ENCODE measurements at regions not wholly inside any gene's neighbourhood (a gene's known extent, or its start where the extent isn't known, plus 50 kb on each side); places are given as distances from the start of the nearest gene placed in this dataset.
A peak's percentile ranks its signal among the peaks of the same experiment; 100 is the strongest.

DNA sequence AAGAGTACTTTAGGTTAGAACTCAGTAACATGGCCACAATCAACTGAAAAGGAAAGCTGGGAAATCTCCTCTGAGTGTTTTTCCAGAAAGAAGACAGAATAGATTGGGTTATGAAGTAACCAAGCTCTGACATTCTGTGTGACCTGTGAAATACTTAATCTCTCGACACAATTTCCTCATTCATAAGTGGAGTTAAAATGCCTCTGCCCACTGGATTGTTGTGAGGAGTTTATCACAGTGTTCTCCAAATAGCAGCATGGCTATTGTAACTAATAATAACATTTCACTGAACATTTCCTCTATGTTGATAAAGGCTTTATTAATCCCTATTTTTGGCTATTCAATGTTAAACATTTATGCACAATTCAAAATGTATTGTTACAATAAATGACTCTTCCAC, 311.0 kb downstream of the GABRB2 start:
- no peaks in the 10 kb centered on the region for H3K27me3 Mint-ChIP-seq
- H3K27ac Mint-ChIP-seq, result no peak overlapping the region
- H3K4me3 Mint-ChIP-seq, result no peak overlapping the region
- H3K9me3 Mint-ChIP-seq, result peaks cover 3% of the 10 kb centered on the region
- H3K4me1 Mint-ChIP-seq, result no peaks in the 10 kb centered on the region
- H3K36me3 Mint-ChIP-seq, result no peaks in the 10 kb centered on the region
- ATAC-seq, result no peak

DNA sequence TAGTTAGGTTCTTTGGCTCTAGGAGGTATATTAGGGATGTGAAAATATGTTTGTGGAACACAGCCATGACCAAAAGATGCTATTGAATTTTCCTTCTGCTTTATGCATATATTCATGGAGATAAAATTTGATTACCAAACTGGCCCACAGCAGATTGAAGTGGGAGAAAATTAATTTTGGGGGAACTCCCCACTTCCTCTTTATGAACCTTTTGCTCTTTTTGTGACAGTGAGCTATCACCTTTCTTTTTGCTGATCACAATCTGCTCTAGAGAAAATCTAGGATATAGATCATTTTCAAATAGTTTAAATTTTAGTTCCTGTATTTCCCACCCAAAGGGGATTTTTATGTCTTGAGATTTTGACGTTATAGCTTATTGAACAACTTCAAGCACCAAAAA, 313.0 kb downstream of the GABRB2 start:
- H3K4me1 Mint-ChIP-seq, result no peaks in the 10 kb centered on the region
- no peaks in the 10 kb centered on the region for H3K9me3 Mint-ChIP-seq
- no peaks in the 10 kb centered on the region for H3K36me3 Mint-ChIP-seq
- no peak overlapping the region for H3K4me3 Mint-ChIP-seq
- H3K27me3 Mint-ChIP-seq, result no peaks in the 10 kb centered on the region
- no peak overlapping the region for H3K27ac Mint-ChIP-seq
- ATAC-seq, result no peak

GRCh38 chr5:161230221-161230620, 316.3 kb downstream of the GABRB2 start:
- ATAC-seq, result peak; percentile 41
- H3K4me1 Mint-ChIP-seq, result no peaks in the 10 kb centered on the region
- H3K9me3 Mint-ChIP-seq, result no peaks in the 10 kb centered on the region
- no peaks in the 10 kb centered on the region for H3K27me3 Mint-ChIP-seq
- H3K4me3 Mint-ChIP-seq, result no peak overlapping the region
- H3K27ac Mint-ChIP-seq, result no peak overlapping the region
- H3K36me3 Mint-ChIP-seq, result no peaks in the 10 kb centered on the region

GRCh38 chr5:161219816-161220215, 326.7 kb downstream of the GABRB2 start:
- H3K27me3 Mint-ChIP-seq, result no peaks in the 10 kb centered on the region
- no peak overlapping the region for H3K27ac Mint-ChIP-seq
- no peaks in the 10 kb centered on the region for H3K36me3 Mint-ChIP-seq
- H3K9me3 Mint-ChIP-seq, result peaks cover 3% of the 10 kb centered on the region
- no peak overlapping the region for H3K4me3 Mint-ChIP-seq
- no peaks in the 10 kb centered on the region for H3K4me1 Mint-ChIP-seq
- no peak for ATAC-seq

DNA sequence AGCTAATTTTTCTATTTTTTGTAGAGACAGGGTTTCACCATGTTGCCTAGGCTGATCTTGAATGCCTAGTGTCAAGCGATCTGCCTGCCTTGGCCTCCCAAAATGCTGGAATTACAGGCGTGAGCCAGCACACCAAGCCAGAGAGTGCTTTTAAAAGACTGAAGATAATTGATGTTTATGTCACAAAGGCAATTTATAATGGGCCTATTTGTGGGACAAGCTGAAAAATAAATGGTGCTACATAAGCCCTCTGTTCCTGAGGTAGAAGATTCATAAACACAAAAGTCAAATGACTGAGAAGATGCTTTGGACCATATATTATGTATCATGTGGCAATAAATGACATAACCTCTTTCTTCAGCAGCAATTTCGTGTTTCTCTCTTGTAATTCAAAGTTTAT, 329.6 kb downstream of the GABRB2 start:
- no peak for ATAC-seq
- Mint-ChIP-seq H3K27me3 (no peaks in the 10 kb centered on the region), H3K27ac (no peak overlapping the region), H3K36me3 (no peaks in the 10 kb centered on the region), H3K4me3 (no peak overlapping the region), H3K9me3 (peaks cover 6% of the 10 kb centered on the region), H3K4me1 (no peaks in the 10 kb centered on the region)

- no peak for ATAC-seq
- no peak overlapping the region for H3K4me3 Mint-ChIP-seq
These were observed 334.3 kb downstream of the GABRB2 start for GRCh38 chr5:161212123-161212712.

DNA sequence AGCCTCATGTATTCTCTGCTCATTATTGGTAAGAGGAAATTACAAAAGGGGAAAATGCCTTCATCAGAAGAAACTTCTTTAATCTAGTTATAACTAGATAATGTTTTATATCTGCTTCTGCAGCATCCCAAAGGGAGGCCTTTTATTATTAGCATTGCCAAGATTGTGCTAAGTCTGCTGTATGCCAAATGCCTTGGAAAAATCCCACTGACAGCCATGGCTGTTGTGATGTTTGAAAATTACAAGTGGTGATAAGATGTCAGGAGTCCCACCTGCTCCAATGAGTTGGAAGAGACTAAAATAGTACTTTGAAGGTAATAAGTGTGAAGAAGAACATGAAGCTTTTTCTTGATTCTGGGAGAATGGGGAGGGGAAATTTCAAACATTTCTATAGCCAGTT, 345.0 kb downstream of the GABRB2 start:
- H3K27me3 Mint-ChIP-seq, result no peaks in the 10 kb centered on the region
- H3K4me1 Mint-ChIP-seq, result no peaks in the 10 kb centered on the region
- ATAC-seq, result no peak
- peaks cover 2% of the 10 kb centered on the region for H3K9me3 Mint-ChIP-seq
- no peaks in the 10 kb centered on the region for H3K36me3 Mint-ChIP-seq
- no peak overlapping the region for H3K4me3 Mint-ChIP-seq
- no peak overlapping the region for H3K27ac Mint-ChIP-seq

More at GRCh38 chr5:161212123-161212712, 334.3 kb downstream of the GABRB2 start:
- H3K27me3 Mint-ChIP-seq, result no peaks in the 10 kb centered on the region
- no peak overlapping the region for H3K27ac Mint-ChIP-seq
- no peaks in the 10 kb centered on the region for H3K36me3 Mint-ChIP-seq
- no peaks in the 10 kb centered on the region for H3K4me1 Mint-ChIP-seq
- H3K9me3 Mint-ChIP-seq, result peaks cover 6% of the 10 kb centered on the region

GRCh38 chr5:161190778-161191177, 338.8 kb upstream of the ATP10B start:
- H3K9me3 Mint-ChIP-seq, result no peaks in the 10 kb centered on the region
- H3K27ac Mint-ChIP-seq, result no peak overlapping the region
- ATAC-seq, result no peak

DNA sequence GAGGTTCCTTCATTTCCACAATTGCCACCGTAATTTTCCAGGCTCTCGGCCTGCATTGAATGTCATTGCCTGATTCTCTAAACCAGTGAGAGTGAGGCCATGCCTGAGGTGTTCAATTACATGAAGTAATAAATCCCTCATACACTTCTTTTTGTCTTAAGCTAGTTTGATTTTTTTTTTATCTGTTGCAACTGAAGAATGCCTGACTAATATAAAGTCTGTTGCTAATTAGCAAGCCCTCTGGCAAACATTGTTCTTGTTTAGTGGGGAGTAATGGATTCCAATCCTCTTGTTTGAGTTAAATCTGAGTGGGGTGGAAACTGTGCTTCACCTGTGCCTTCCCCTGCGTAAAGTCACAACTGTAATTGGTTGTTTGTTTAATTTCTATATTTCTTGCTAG, 338.1 kb upstream of the ATP10B start:
- Mint-ChIP-seq H3K27me3 (no peaks in the 10 kb centered on the region), H3K36me3 (no peaks in the 10 kb centered on the region), H3K4me3 (no peak overlapping the region), H3K27ac (no peak overlapping the region), H3K4me1 (no peaks in the 10 kb centered on the region), H3K9me3 (no peaks in the 10 kb centered on the region)
- ATAC-seq, result no peak

More at GRCh38 chr5:161190778-161191177, 338.8 kb upstream of the ATP10B start:
- H3K4me3 Mint-ChIP-seq, result no peak overlapping the region
- H3K4me1 Mint-ChIP-seq, result no peaks in the 10 kb centered on the region
- no peaks in the 10 kb centered on the region for H3K27me3 Mint-ChIP-seq
- no peaks in the 10 kb centered on the region for H3K36me3 Mint-ChIP-seq

DNA sequence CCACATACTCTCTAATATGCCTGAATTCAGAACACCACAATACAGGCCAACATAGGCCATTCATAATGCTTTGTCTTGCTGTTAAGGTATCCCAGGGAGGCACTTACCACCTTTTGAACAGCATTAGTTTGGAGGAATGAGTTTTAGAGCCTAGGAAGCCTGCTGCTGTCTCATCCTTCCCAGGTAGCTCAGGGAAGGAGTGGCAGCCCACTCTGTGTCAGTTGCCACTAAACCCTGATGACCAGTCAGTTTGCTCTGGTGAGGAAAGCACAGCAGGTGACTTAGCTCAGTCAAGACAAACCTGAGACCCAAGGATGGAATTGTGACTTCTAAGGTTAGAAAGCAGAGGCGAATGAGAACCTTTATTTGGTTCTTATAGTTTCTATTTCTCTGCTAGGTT, 337.4 kb upstream of the ATP10B start:
- no peaks in the 10 kb centered on the region for H3K4me1 Mint-ChIP-seq
- H3K36me3 Mint-ChIP-seq, result no peaks in the 10 kb centered on the region
- no peak overlapping the region for H3K27ac Mint-ChIP-seq
- no peaks in the 10 kb centered on the region for H3K9me3 Mint-ChIP-seq
- no peaks in the 10 kb centered on the region for H3K27me3 Mint-ChIP-seq
- ATAC-seq, result no peak
- H3K4me3 Mint-ChIP-seq, result no peak overlapping the region

- no peaks in the 10 kb centered on the region for H3K4me1 Mint-ChIP-seq
- no peaks in the 10 kb centered on the region for H3K27me3 Mint-ChIP-seq
- no peak overlapping the region for H3K27ac Mint-ChIP-seq
- ATAC-seq, result no peak
- H3K36me3 Mint-ChIP-seq, result no peaks in the 10 kb centered on the region
- H3K4me3 Mint-ChIP-seq, result no peak overlapping the region
- no peaks in the 10 kb centered on the region for H3K9me3 Mint-ChIP-seq
These were observed 331.5 kb upstream of the ATP10B start for GRCh38 chr5:161183559-161183958.

DNA sequence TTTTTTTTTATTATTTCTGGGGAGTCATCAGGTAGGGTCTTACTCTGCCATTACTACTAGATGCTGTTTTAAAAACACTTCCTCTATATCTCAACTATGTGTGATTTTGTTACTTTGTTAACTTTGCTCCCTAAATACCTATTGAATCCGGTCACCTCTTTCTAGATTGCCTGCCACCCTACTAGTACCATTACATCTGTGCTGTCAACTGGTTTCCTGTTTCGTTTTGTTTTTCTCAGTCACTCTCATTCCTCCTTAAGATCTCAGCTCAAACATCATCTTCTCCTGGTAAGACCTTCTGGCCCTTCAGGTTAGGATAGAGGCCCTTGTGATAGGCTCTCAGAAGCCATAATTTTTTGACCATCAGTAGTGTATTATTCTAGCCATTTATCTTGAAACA, 324.2 kb upstream of the ATP10B start:
- H3K9me3 Mint-ChIP-seq, result no peaks in the 10 kb centered on the region
- H3K27ac Mint-ChIP-seq, result no peak overlapping the region
- H3K4me1 Mint-ChIP-seq, result no peaks in the 10 kb centered on the region
- ATAC-seq, result no peak
- H3K36me3 Mint-ChIP-seq, result no peaks in the 10 kb centered on the region
- H3K27me3 Mint-ChIP-seq, result no peaks in the 10 kb centered on the region
- H3K4me3 Mint-ChIP-seq, result no peak overlapping the region

DNA sequence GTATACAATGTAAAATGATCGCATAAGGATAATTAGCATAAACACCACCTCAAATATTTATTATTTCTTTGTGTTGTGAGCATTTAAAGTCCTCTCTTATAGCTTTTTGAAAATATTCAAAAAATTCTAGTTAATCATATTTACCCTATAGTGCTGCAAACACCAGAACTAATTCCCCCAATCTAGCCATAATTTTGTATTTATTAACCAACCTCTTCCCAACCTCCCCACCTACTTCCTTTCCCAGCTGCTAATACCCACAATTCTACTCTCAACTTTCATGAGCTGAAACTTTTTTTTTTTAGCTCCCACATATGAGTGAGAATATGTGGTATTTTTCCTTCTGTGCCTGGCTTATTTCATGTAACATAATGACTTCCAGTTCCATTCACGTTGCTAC, 317.8 kb upstream of the ATP10B start:
- ATAC-seq, result no peak
- Mint-ChIP-seq H3K27ac (no peak overlapping the region), H3K36me3 (no peaks in the 10 kb centered on the region), H3K4me1 (no peaks in the 10 kb centered on the region), H3K27me3 (no peaks in the 10 kb centered on the region), H3K4me3 (no peak overlapping the region), H3K9me3 (no peaks in the 10 kb centered on the region)

- no peak overlapping the region for H3K27ac Mint-ChIP-seq
- no peaks in the 10 kb centered on the region for H3K36me3 Mint-ChIP-seq
- ATAC-seq, result no peak
- no peaks in the 10 kb centered on the region for H3K4me1 Mint-ChIP-seq
- no peaks in the 10 kb centered on the region for H3K27me3 Mint-ChIP-seq
- no peaks in the 10 kb centered on the region for H3K9me3 Mint-ChIP-seq
- H3K4me3 Mint-ChIP-seq, result no peak overlapping the region
These were observed 315.2 kb upstream of the ATP10B start for GRCh38 chr5:161167016-161167767.

- Mint-ChIP-seq H3K9me3 (no peaks in the 10 kb centered on the region), H3K4me1 (no peaks in the 10 kb centered on the region), H3K27ac (no peak overlapping the region), H3K27me3 (no peaks in the 10 kb centered on the region), H3K36me3 (no peaks in the 10 kb centered on the region), H3K4me3 (no peak overlapping the region)
- no peak for ATAC-seq
These were observed 314.1 kb upstream of the ATP10B start for GRCh38 chr5:161165998-161166660.

- Mint-ChIP-seq H3K4me1 (no peaks in the 10 kb centered on the region), H3K36me3 (no peaks in the 10 kb centered on the region), H3K4me3 (no peak overlapping the region), H3K27me3 (no peaks in the 10 kb centered on the region), H3K9me3 (peaks cover 4% of the 10 kb centered on the region), H3K27ac (no peak overlapping the region)
- ATAC-seq, result no peak
These were observed 305.9 kb upstream of the ATP10B start for GRCh38 chr5:161157925-161158324.

All from stimulated activated memory B cell treated with anti-CD40 and anti-IgM and Interleukin-4, amounts not matched to agents 10 μg/mL and 1 μg/mL and 100 μg/mL, for 72 hours (primary cell).